Mesodermal cell (in vitro differentiated cells): ENCODE measurements at regions not wholly inside any gene's neighbourhood (a gene's known extent, or its start where the extent isn't known, plus 50 kb on each side); places are given as distances from the start of the nearest gene placed in this dataset.

Experiments
- H3K27ac ChIP-seq: 2 replicates; pipeline ENCODE4 v1.7.0; 2013; ENCODE audit warnings: mild to moderate bottlenecking, low read depth, low read length, moderate library complexity; ENCODE audit not compliant: severe bottlenecking
- H3K36me3 ChIP-seq: 2 replicates; pipeline ENCODE4 v1.7.1; 2013; ENCODE audit warnings: mild to moderate bottlenecking, low read length, moderate library complexity; ENCODE audit not compliant: control insufficient read depth, insufficient read depth
- H3K4me1 ChIP-seq: one replicate; pipeline ENCODE4 v1.7.1; 2013; ENCODE audit warnings: mild to moderate bottlenecking, low read length; ENCODE audit not compliant: insufficient read depth, control insufficient read depth, poor library complexity, severe bottlenecking
- H3K4me3 ChIP-seq: 2 replicates; pipeline ENCODE4 v1.7.0; 2013; ENCODE audit warnings: low read length, control low read depth, mild to moderate bottlenecking; ENCODE audit not compliant: insufficient read depth, poor library complexity, severe bottlenecking; ENCODE audit errors: extremely low read depth
- H3K9me3 ChIP-seq: 2 replicates; pipeline ENCODE4 v1.7.1; 2013; ENCODE audit warnings: mild to moderate bottlenecking, low read length, moderate library complexity; ENCODE audit not compliant: control insufficient read depth
- WGBS, 2 experiments: methylation state at CpG; one replicate each; pipeline ENCODE4 v1.1.5; 2013; ENCODE audit warnings: missing lambda C conversion rate in 2 of 2; ENCODE audit not compliant: insufficient coverage in 2 of 2; 5-methylcytosine and 5-hydroxymethylcytosine counted together

GRCh38 chr21:16912075-16912474 is 600.8 kb upstream of the CXADR start:
- no peaks in the 10 kb centered on the region for H3K4me1 ChIP-seq
- H3K4me3 ChIP-seq: no peak overlapping the region
- no peaks in the 10 kb centered on the region for H3K9me3 ChIP-seq
- no CpG with 5 or more reads among the region's 2 CpGs for WGBS, 2 experiments
- no peak overlapping the region for H3K27ac ChIP-seq
- H3K36me3 ChIP-seq: no peaks in the 10 kb centered on the region

- Histone ChIP-seq H3K4me3 (no peak overlapping the region), H3K36me3 (no peaks in the 10 kb centered on the region), H3K4me1 (no peaks in the 10 kb centered on the region), H3K27ac (no peak overlapping the region), H3K9me3 (no peaks in the 10 kb centered on the region)
- WGBS, 2 experiments: 33 to 80% methylated on average over 1 of the region's 3 CpGs
These were observed 599.8 kb upstream of the CXADR start for GRCh38 chr21:16913010-16913409.

GRCh38 chr21:16928439-16928838 is 584.4 kb upstream of the CXADR start:
- no peaks in the 10 kb centered on the region for H3K9me3 ChIP-seq
- WGBS, 2 experiments: 0% methylated on average over 1 of the region's 1 CpG; no CpG with 5 or more reads in 1 of the 2 experiments

GRCh38 chr21:16932314-16932713 is 580.5 kb upstream of the CXADR start:
- H3K27ac ChIP-seq: no peak overlapping the region
- H3K36me3 ChIP-seq: no peaks in the 10 kb centered on the region
- H3K9me3 ChIP-seq: no peaks in the 10 kb centered on the region
- no peak overlapping the region for H3K4me3 ChIP-seq
- no peaks in the 10 kb centered on the region for H3K4me1 ChIP-seq

More at GRCh38 chr21:16928439-16928838, 584.4 kb upstream of the CXADR start:
- H3K4me1 ChIP-seq: no peaks in the 10 kb centered on the region
- H3K4me3 ChIP-seq: no peak overlapping the region
- H3K36me3 ChIP-seq: no peaks in the 10 kb centered on the region
- H3K27ac ChIP-seq: no peak overlapping the region

- H3K27ac ChIP-seq: no peak overlapping the region
- H3K9me3 ChIP-seq: no peaks in the 10 kb centered on the region
- no peaks in the 10 kb centered on the region for H3K4me1 ChIP-seq
- no peak overlapping the region for H3K4me3 ChIP-seq
- no peaks in the 10 kb centered on the region for H3K36me3 ChIP-seq
- WGBS, 2 experiments: 57 to 60% methylated on average over 1 to 2 of the region's 4 CpGs
These were observed 570.1 kb upstream of the CXADR start for GRCh38 chr21:16942703-16943102.

- no peaks in the 10 kb centered on the region for H3K4me1 ChIP-seq
- H3K36me3 ChIP-seq: no peaks in the 10 kb centered on the region
- H3K27ac ChIP-seq: no peak overlapping the region
- H3K9me3 ChIP-seq: no peaks in the 10 kb centered on the region
- H3K4me3 ChIP-seq: no peak overlapping the region
These were observed 569.6 kb upstream of the CXADR start for GRCh38 chr21:16943231-16943630.

- H3K4me1 ChIP-seq: no peaks in the 10 kb centered on the region
- no peak overlapping the region for H3K27ac ChIP-seq
- H3K9me3 ChIP-seq: no peaks in the 10 kb centered on the region
- 100% methylated on average over 2 of the region's 3 CpGs; no CpG with 5 or more reads in 1 of the 2 experiments for WGBS, 2 experiments
- no peaks in the 10 kb centered on the region for H3K36me3 ChIP-seq
- no peak overlapping the region for H3K4me3 ChIP-seq
These were observed 567.3 kb upstream of the CXADR start for GRCh38 chr21:16945580-16945979.

GRCh38 chr21:16956824-16957223 is 556.0 kb upstream of the CXADR start:
- no peak overlapping the region for H3K27ac ChIP-seq
- H3K36me3 ChIP-seq: no peaks in the 10 kb centered on the region
- H3K9me3 ChIP-seq: no peaks in the 10 kb centered on the region
- no peak overlapping the region for H3K4me3 ChIP-seq
- H3K4me1 ChIP-seq: no peaks in the 10 kb centered on the region

- Histone ChIP-seq H3K4me3 (no peak overlapping the region), H3K27ac (no peak overlapping the region), H3K36me3 (no peaks in the 10 kb centered on the region), H3K4me1 (no peaks in the 10 kb centered on the region), H3K9me3 (peaks cover 5% of the 10 kb centered on the region)
These were observed 547.4 kb upstream of the CXADR start for GRCh38 chr21:16965424-16965823.

- no peaks in the 10 kb centered on the region for H3K36me3 ChIP-seq
- no peak overlapping the region for H3K4me3 ChIP-seq
- no CpG with 5 or more reads among the region's 1 CpG for WGBS, 2 experiments
- H3K27ac ChIP-seq: no peak overlapping the region
- H3K4me1 ChIP-seq: no peaks in the 10 kb centered on the region
- peaks cover 5% of the 10 kb centered on the region for H3K9me3 ChIP-seq
These were observed 544.4 kb upstream of the CXADR start for GRCh38 chr21:16968436-16968835.

GRCh38 chr21:16969636-16970035 is 543.2 kb upstream of the CXADR start:
- no peaks in the 10 kb centered on the region for H3K36me3 ChIP-seq
- 100% methylated on average over 2 of the region's 2 CpGs; no CpG with 5 or more reads in 1 of the 2 experiments for WGBS, 2 experiments
- peaks cover 5% of the 10 kb centered on the region for H3K9me3 ChIP-seq
- no peak overlapping the region for H3K4me3 ChIP-seq
- no peaks in the 10 kb centered on the region for H3K4me1 ChIP-seq
- H3K27ac ChIP-seq: no peak overlapping the region

GRCh38 chr21:16974060-16974459 is 538.8 kb upstream of the CXADR start:
- H3K36me3 ChIP-seq: no peaks in the 10 kb centered on the region
- H3K4me3 ChIP-seq: no peak overlapping the region
- no peaks in the 10 kb centered on the region for H3K9me3 ChIP-seq
- 100% methylated on average over 1 of the region's 8 CpGs; no CpG with 5 or more reads in 1 of the 2 experiments for WGBS, 2 experiments
- peaks cover 4% of the 10 kb centered on the region for H3K4me1 ChIP-seq
- H3K27ac ChIP-seq: no peak overlapping the region
